Panc1 (cell line): ENCODE measurements at regions not wholly inside any gene's neighbourhood (a gene's known extent, or its start where the extent isn't known, plus 50 kb on each side); places are given as distances from the start of the nearest gene placed in this dataset.

ENCODE experiments used
- ATAC-seq: fragments of 200-7000 bp; cut with Tn5 transposase; 2 replicates; pipeline ENCODE4 v1.9.1; 2020; ENCODE audit warnings: mild to moderate bottlenecking, moderate library complexity
- BruUV-seq: library from RNA; stranded (reverse); fragments of 400-500 nt; replicated peaks from 2 replicates; lab custom pipeline; 2021; lab: Mats Ljungman, UMichigan
- CTCF ChIA-PET: fragments of 300-600 bp; sonication (Branson Sonifier 250); formaldehyde crosslinking; loops from one replicate; lab custom pipeline; 2022; ENCODE audit warnings: antibody characterized with exemption; lab: Charles Lee
- POLR2A ChIA-PET: fragments of 300-600 bp; sonication (Branson Sonifier 250); formaldehyde crosslinking; loops from one replicate; lab custom pipeline; 2022; ENCODE audit warnings: antibody characterized with exemption; lab: Charles Lee
- DNase-seq: peaks from one replicate; pipeline ENCODE4 v3.0.0-alpha.2; 2010; ENCODE audit warnings: low read depth, low spot score
- H3K27ac ChIP-seq: 2 replicates; pipeline ENCODE4 v1.5.1; 2011; ENCODE audit warnings: mild to moderate bottlenecking, low read length, inconsistent platforms
- H3K27me3 ChIP-seq: fragments of 200-500 bp; sonication (Bioruptor generic); 2 replicates; pipeline ENCODE4 v1.6.0; 2014; ENCODE audit warnings: low read length, inconsistent platforms; ENCODE audit not compliant: control insufficient read depth, insufficient read depth
- H3K36me3 ChIP-seq: fragments of 200-500 bp; sonication (Bioruptor generic); 2 replicates; pipeline ENCODE4 v1.5.1; 2014; ENCODE audit warnings: inconsistent platforms, mild to moderate bottlenecking, low read length, moderate library complexity; ENCODE audit not compliant: control insufficient read depth, insufficient read depth
- H3K4me1 ChIP-seq: 2 replicates; pipeline ENCODE4 v1.5.1; 2011; ENCODE audit warnings: inconsistent platforms, mild to moderate bottlenecking, low read length, moderate library complexity; ENCODE audit not compliant: control insufficient read depth, insufficient read depth
- H3K4me3 ChIP-seq, 2 experiments: 2 replicates each; pipeline ENCODE4 v1.5.1; 2011 to 2012; ENCODE audit warnings: low read depth in 2 of 2, low read length in 2 of 2, mild to moderate bottlenecking in 2 of 2, inconsistent platforms in 1 of 2, moderate library complexity in 1 of 2
- H3K9me3 ChIP-seq: fragments of 200-500 bp; sonication (Bioruptor generic); 2 replicates; pipeline ENCODE4 v1.5.1; 2014; ENCODE audit warnings: low read depth, mild to moderate bottlenecking, inconsistent platforms, low read length, moderate library complexity; ENCODE audit not compliant: control insufficient read depth, insufficient read depth
- CTCF ChIP-seq: fragments of 450-650 bp; IDR thresholded peaks from 2 replicates; pipeline ENCODE4 v1.5.1; 2017; ENCODE audit warnings: mild to moderate bottlenecking
- POLR2AphosphoS5 ChIP-seq: IDR thresholded peaks from 2 replicates; pipeline ENCODE4 v1.6.1; 2012; ENCODE audit warnings: mild to moderate bottlenecking, low read depth, low read length, moderate library complexity
- REST ChIP-seq, 2 experiments: IDR thresholded peaks; 2 replicates each; pipeline ENCODE4 v1.6.1; 2011 to 2012; ENCODE audit warnings: low read depth in 2 of 2, control low read depth in 1 of 2, low read length in 1 of 2, mild to moderate bottlenecking in 1 of 2, moderate library complexity in 1 of 2; ENCODE audit not compliant: insufficient read depth in 1 of 2
- SIN3A ChIP-seq: IDR thresholded peaks from 2 replicates; pipeline ENCODE4 v1.6.1; 2012; ENCODE audit warnings: low read depth, mild to moderate bottlenecking, low read length, moderate library complexity, borderline replicate concordance; ENCODE audit not compliant: insufficient read depth
- TCF7L2 ChIP-seq: IDR thresholded peaks from 2 replicates; pipeline ENCODE4 v1.6.1; 2011; ENCODE audit warnings: mild to moderate bottlenecking, low read depth, low read length, inconsistent platforms
- in situ Hi-C: cut with HindIII; loops from 2 replicates; pipeline ENCODE4 v1.10.0; 2016; ENCODE audit warnings: low sequenced_read_pairs, low pct_unique_long_range_greater_than_20kb
- intact Hi-C: fragments of 100-400 bp; cut with micrococcal nuclease; formaldehyde crosslinking; loops from one replicate; pipeline ENCODE4 v1.10.0; 2022; ENCODE audit not compliant: unreplicated experiment

GRCh38 chr1:30137001-30137400 lies 586.4 kb downstream of the MATN1 start:
- Histone ChIP-seq H3K36me3 (no peaks in the 10 kb centered on the region), H3K9me3 (no peaks in the 10 kb centered on the region), H3K27ac (no peak overlapping the region), H3K4me1 (no peaks in the 10 kb centered on the region), H3K4me3 (no peak overlapping the region), H3K27me3 (peaks cover 6% of the 10 kb centered on the region; the same call in 1 of the 2 replicates)
- DNase-seq (no peak), ATAC-seq (no peak)
- in situ Hi-C loops (no loop called here), intact Hi-C loops (no loop called here)
- BruUV-seq, result no TSS peak
- CTCF ChIA-PET, result no interaction called here
- POLR2A ChIA-PET, result no interaction called here
- TF ChIP-seq POLR2AphosphoS5, result no peak

- peaks cover 6% of the 10 kb centered on the region; the same call in 1 of the 2 replicates for H3K27me3 ChIP-seq
- no peak for TF ChIP-seq POLR2AphosphoS5
- no peak overlapping the region for H3K4me3 ChIP-seq
- intact Hi-C loops, result no loop called here
- H3K36me3 ChIP-seq, result no peaks in the 10 kb centered on the region
- no peak for DNase-seq
- ATAC-seq, result no peak
- POLR2A ChIA-PET, result no interaction called here
- H3K27ac ChIP-seq, result no peak overlapping the region
- no peaks in the 10 kb centered on the region for H3K4me1 ChIP-seq
- H3K9me3 ChIP-seq, result no peaks in the 10 kb centered on the region
- in situ Hi-C loops, result no loop called here
- no TSS peak for BruUV-seq
- CTCF ChIA-PET, result no interaction called here
Observed at GRCh38 chr1:30135698-30136097, 587.7 kb downstream of the MATN1 start.

- H3K4me1 ChIP-seq, result no peaks in the 10 kb centered on the region
- CTCF ChIA-PET, result no interaction called here
- POLR2A ChIA-PET, result no interaction called here
- no TSS peak for BruUV-seq
- no peak overlapping the region for H3K4me3 ChIP-seq
- intact Hi-C loops (no loop called here), in situ Hi-C loops (no loop called here)
- TF ChIP-seq SIN3A, result no peak
- TF ChIP-seq CTCF, result no peak
- no peak for TF ChIP-seq TCF7L2
- TF ChIP-seq POLR2AphosphoS5, result no peak
- TF ChIP-seq REST (IDR thresholded peaks at IDR 0.05; ENCODE audit: insufficient read depth in 1 of 2, low read depth in 2 of 2, low read length in 1 of 2), result no peak
- DNase-seq (no peak), ATAC-seq (no peak)
- H3K27me3 ChIP-seq, result peaks cover 6% of the 10 kb centered on the region; the same call in 1 of the 2 replicates
- H3K27ac ChIP-seq, result no peak overlapping the region
- no peaks in the 10 kb centered on the region for H3K9me3 ChIP-seq
- H3K36me3 ChIP-seq, result no peaks in the 10 kb centered on the region
Observed at GRCh38 chr1:30134466-30135217, 588.7 kb downstream of the MATN1 start.
